ENCODE measurements at regions not wholly inside any gene's neighbourhood (a gene's known extent, or its start where the extent isn't known, plus 50 kb on each side); places are given as distances from the start of the nearest gene placed in this dataset.

DNA sequence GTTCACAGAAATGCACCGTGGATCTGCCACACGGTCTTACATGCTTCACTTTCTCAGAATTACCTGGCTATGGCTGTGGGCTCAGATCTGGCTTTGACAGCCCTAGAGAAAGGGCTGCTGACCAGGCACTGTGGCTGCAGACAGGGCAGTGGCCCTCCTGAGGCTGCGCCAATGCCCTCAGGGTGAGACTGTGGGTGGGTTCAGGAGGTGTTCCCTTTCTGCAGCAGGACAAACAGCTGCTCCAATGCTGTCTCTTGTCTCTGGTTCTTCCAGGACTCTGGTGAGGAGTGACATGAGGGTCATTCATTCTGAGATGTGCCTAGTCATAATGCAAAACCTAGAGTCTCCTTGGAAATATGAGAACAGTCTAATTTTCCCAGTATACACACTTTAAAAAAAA is 90.5 kb upstream of the SMIM21 start:
- TF ChIP-seq, protein P1, sequence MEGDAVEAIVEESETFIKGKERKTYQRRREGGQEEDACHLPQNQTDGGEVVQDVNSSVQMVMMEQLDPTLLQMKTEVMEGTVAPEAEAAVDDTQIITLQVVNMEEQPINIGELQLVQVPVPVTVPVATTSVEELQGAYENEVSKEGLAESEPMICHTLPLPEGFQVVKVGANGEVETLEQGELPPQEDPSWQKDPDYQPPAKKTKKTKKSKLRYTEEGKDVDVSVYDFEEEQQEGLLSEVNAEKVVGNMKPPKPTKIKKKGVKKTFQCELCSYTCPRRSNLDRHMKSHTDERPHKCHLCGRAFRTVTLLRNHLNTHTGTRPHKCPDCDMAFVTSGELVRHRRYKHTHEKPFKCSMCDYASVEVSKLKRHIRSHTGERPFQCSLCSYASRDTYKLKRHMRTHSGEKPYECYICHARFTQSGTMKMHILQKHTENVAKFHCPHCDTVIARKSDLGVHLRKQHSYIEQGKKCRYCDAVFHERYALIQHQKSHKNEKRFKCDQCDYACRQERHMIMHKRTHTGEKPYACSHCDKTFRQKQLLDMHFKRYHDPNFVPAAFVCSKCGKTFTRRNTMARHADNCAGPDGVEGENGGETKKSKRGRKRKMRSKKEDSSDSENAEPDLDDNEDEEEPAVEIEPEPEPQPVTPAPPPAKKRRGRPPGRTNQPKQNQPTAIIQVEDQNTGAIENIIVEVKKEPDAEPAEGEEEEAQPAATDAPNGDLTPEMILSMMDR (conservative IDR thresholded peaks at IDR 0.05 in 1 of 2, IDR thresholded peaks at IDR 0.05 in 1 of 2; ENCODE audit: low read depth in 1 of 2, low read length in 2 of 2): no peak
- no peak for TF ChIP-seq EZH2 (IDR thresholded peaks at IDR 0.05; ENCODE audit: low read length, missing control alignments)

All from fibroblast of lung (primary cell).